ENCODE measurements at regions not wholly inside any gene's neighbourhood (a gene's known extent, or its start where the extent isn't known, plus 50 kb on each side); places are given as distances from the start of the nearest gene placed in this dataset.

- TF ChIP-seq, protein P1, sequence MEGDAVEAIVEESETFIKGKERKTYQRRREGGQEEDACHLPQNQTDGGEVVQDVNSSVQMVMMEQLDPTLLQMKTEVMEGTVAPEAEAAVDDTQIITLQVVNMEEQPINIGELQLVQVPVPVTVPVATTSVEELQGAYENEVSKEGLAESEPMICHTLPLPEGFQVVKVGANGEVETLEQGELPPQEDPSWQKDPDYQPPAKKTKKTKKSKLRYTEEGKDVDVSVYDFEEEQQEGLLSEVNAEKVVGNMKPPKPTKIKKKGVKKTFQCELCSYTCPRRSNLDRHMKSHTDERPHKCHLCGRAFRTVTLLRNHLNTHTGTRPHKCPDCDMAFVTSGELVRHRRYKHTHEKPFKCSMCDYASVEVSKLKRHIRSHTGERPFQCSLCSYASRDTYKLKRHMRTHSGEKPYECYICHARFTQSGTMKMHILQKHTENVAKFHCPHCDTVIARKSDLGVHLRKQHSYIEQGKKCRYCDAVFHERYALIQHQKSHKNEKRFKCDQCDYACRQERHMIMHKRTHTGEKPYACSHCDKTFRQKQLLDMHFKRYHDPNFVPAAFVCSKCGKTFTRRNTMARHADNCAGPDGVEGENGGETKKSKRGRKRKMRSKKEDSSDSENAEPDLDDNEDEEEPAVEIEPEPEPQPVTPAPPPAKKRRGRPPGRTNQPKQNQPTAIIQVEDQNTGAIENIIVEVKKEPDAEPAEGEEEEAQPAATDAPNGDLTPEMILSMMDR (IDR thresholded peaks at IDR 0.05; ENCODE audit: low read length) = no peak
- no peak for TF ChIP-seq EZH2 (IDR thresholded peaks at IDR 0.05; ENCODE audit: borderline replicate concordance, low read length)
Measured at GRCh38 chr1:21365036-21365435, 74.8 kb upstream of the ECE1 start.
